Aorta (tissue), 5 donors: ENCODE measurements at regions not wholly inside any gene's neighbourhood (a gene's known extent, or its start where the extent isn't known, plus 50 kb on each side); places are given as distances from the start of the nearest gene placed in this dataset.

Source experiments
- ATAC-seq: fragments of 200-7000 bp; cut with Tn5 transposase; one replicate; pipeline ENCODE4 v1.9.1; 2022; ENCODE audit warnings: moderate library complexity; ENCODE audit not compliant: low FRiP score
- DNase-seq, 2 donors: peaks; one replicate each; pipeline ENCODE4 v3.0.0-alpha.2; 2020
- H3K27ac ChIP-seq, 2 donors: one replicate each; pipeline ENCODE4 v1.5.1; 2013; ENCODE audit warnings: low read length in 2 of 2, mild to moderate bottlenecking in 2 of 2, moderate library complexity in 2 of 2, control low read depth in 1 of 2, inconsistent platforms in 1 of 2, low read depth in 1 of 2
- H3K27me3 ChIP-seq, 2 donors: one replicate each; pipeline ENCODE4 v1.6.1; 2013; ENCODE audit warnings: control low read depth in 1 of 2, low read length in 1 of 2, mild to moderate bottlenecking in 1 of 2, moderate library complexity in 1 of 2; ENCODE audit not compliant: insufficient read depth in 2 of 2, control insufficient read depth in 1 of 2
- H3K36me3 ChIP-seq, 2 donors: one replicate each; pipeline ENCODE4 v1.6.1; 2013; ENCODE audit warnings: control low read depth in 1 of 2, low read length in 1 of 2, mild to moderate bottlenecking in 1 of 2; ENCODE audit not compliant: insufficient read depth in 2 of 2, control insufficient read depth in 1 of 2
- H3K4me1 ChIP-seq, 2 donors: one replicate each; pipeline ENCODE4 v1.6.1; 2013; ENCODE audit warnings: low read length in 2 of 2, control low read depth in 1 of 2, mild to moderate bottlenecking in 1 of 2, moderate library complexity in 1 of 2; ENCODE audit not compliant: insufficient read depth in 2 of 2, control insufficient read depth in 1 of 2
- H3K4me3 ChIP-seq, 2 donors: one replicate each; pipeline ENCODE4 v1.5.1; 2013; ENCODE audit warnings: low read length in 2 of 2, control low read depth in 1 of 2, mild to moderate bottlenecking in 1 of 2
- H3K9me3 ChIP-seq: one replicate; pipeline ENCODE4 v1.6.1; 2013; ENCODE audit warnings: mild to moderate bottlenecking, low read length; ENCODE audit not compliant: control insufficient read depth
- WGBS, 2 donors: extraction: QIAGEN DNeasy Blood & Tissue Kit; methylation state at CpG; one replicate each; pipeline ENCODE4 v1.1.7; 2013; 5-methylcytosine and 5-hydroxymethylcytosine counted together
- intact Hi-C, 2 donors: fragments of 100-400 bp; cut with DNase I; formaldehyde crosslinking; loops; one replicate each; pipeline versions ENCODE4 v1.14.2 to v1.15.0; 2022
- donor health status: healthy with polysubstance abuse.
- donor health status: Bipolar disorder and iron deficiency.
- donor health status: DM: no; HTN: no; CAD: no.
- donor health status: DM: no; HTN: no; CAD: no.
- donor health status: DM: yes; HTN: yes; CAD: no.

- intact Hi-C loops: no loop called here
- Histone ChIP-seq H3K4me1 (no peaks in the 10 kb centered on the region), H3K27me3 (no peaks in the 10 kb centered on the region), H3K9me3 (peaks cover 1% of the 10 kb centered on the region), H3K27ac (no peak overlapping the region), H3K36me3 (no peaks in the 10 kb centered on the region), H3K4me3 (no peak overlapping the region)
- ATAC-seq (no peak), DNase-seq (no peak)
- 91 to 93% methylated on average over 8 of the region's 8 CpGs for WGBS, 2 donors
These were observed 1044.4 kb downstream of the TBC1D22A start for GRCh38 chr22:47806894-47807293.

- 94 to 100% methylated on average over 6 of the region's 6 CpGs for WGBS, 2 donors
- intact Hi-C loops: no loop called here
- no peak for DNase-seq
These were observed 1043.0 kb downstream of the TBC1D22A start for GRCh38 chr22:47805394-47805935.

GRCh38 chr22:47804281-47804680 lies 1041.8 kb downstream of the TBC1D22A start:
- 70 to 71% methylated on average over 6 of the region's 6 CpGs for WGBS, 2 donors
- no peaks in the 10 kb centered on the region for H3K27me3 ChIP-seq
- DNase-seq (no peak), ATAC-seq (no peak)
- H3K9me3 ChIP-seq: peaks cover 1% of the 10 kb centered on the region
- H3K36me3 ChIP-seq: no peaks in the 10 kb centered on the region
- H3K27ac ChIP-seq: no peak overlapping the region
- no peaks in the 10 kb centered on the region for H3K4me1 ChIP-seq
- H3K4me3 ChIP-seq: no peak overlapping the region
- intact Hi-C loops: no loop called here

More at GRCh38 chr22:47805394-47805935, 1043.0 kb downstream of the TBC1D22A start:
- Histone ChIP-seq H3K27ac (no peak overlapping the region), H3K27me3 (no peaks in the 10 kb centered on the region), H3K9me3 (peaks cover 1% of the 10 kb centered on the region), H3K4me3 (no peak overlapping the region), H3K4me1 (no peaks in the 10 kb centered on the region), H3K36me3 (no peaks in the 10 kb centered on the region)
- no peak for ATAC-seq

GRCh38 chr22:47802421-47802820 lies 1040.0 kb downstream of the TBC1D22A start:
- Histone ChIP-seq H3K27ac (no peak overlapping the region), H3K27me3 (no peaks in the 10 kb centered on the region), H3K4me3 (no peak overlapping the region), H3K36me3 (no peaks in the 10 kb centered on the region), H3K4me1 (no peaks in the 10 kb centered on the region), H3K9me3 (peaks cover 1% of the 10 kb centered on the region)
- DNase-seq (no peak), ATAC-seq (no peak)
- intact Hi-C loops: no loop called here
- 74 to 76% methylated on average over 14 of the region's 14 CpGs for WGBS, 2 donors

- intact Hi-C loops: no loop called here
- H3K27ac ChIP-seq: no peak overlapping the region
- no peak for ATAC-seq
- H3K36me3 ChIP-seq: no peaks in the 10 kb centered on the region
- H3K9me3 ChIP-seq: peaks cover 1% of the 10 kb centered on the region
- 84 to 86% methylated on average over 11 of the region's 11 CpGs for WGBS, 2 donors
- no peak for DNase-seq
- H3K4me1 ChIP-seq: no peaks in the 10 kb centered on the region
- no peaks in the 10 kb centered on the region for H3K27me3 ChIP-seq
- no peak overlapping the region for H3K4me3 ChIP-seq
These were observed 1039.2 kb downstream of the TBC1D22A start for GRCh38 chr22:47801541-47802245.

GRCh38 chr22:47798229-47798628 lies 1035.8 kb downstream of the TBC1D22A start:
- H3K27me3 ChIP-seq: no peaks in the 10 kb centered on the region
- no peak overlapping the region for H3K4me3 ChIP-seq
- H3K4me1 ChIP-seq: no peaks in the 10 kb centered on the region
- WGBS, 2 donors: 79 to 86% methylated on average over 4 of the region's 4 CpGs
- intact Hi-C loops: no loop called here
- DNase-seq: no peak
- H3K36me3 ChIP-seq: no peaks in the 10 kb centered on the region
- H3K27ac ChIP-seq: no peak overlapping the region
- ATAC-seq: no peak
- no peaks in the 10 kb centered on the region for H3K9me3 ChIP-seq

- H3K36me3 ChIP-seq: no peaks in the 10 kb centered on the region
- H3K4me3 ChIP-seq: no peak overlapping the region
- intact Hi-C loops: no loop called here
- no peak for DNase-seq
- H3K4me1 ChIP-seq: no peaks in the 10 kb centered on the region
- ATAC-seq: no peak
- H3K27me3 ChIP-seq: no peaks in the 10 kb centered on the region
- H3K9me3 ChIP-seq: no peaks in the 10 kb centered on the region
- 69 to 75% methylated on average over 6 of the region's 6 CpGs for WGBS, 2 donors
- H3K27ac ChIP-seq: no peak overlapping the region
These were observed 1035.0 kb downstream of the TBC1D22A start for GRCh38 chr22:47797342-47797945.

- ATAC-seq: no peak
- no peak for DNase-seq
- H3K4me3 ChIP-seq: no peak overlapping the region
- no peaks in the 10 kb centered on the region for H3K36me3 ChIP-seq
- WGBS, 2 donors: 92 to 93% methylated on average over 11 of the region's 11 CpGs
- H3K4me1 ChIP-seq: no peaks in the 10 kb centered on the region
- no peaks in the 10 kb centered on the region for H3K9me3 ChIP-seq
- H3K27ac ChIP-seq: no peak overlapping the region
- intact Hi-C loops: no loop called here
- no peaks in the 10 kb centered on the region for H3K27me3 ChIP-seq
These were observed 1033.9 kb downstream of the TBC1D22A start for GRCh38 chr22:47796128-47796908.
